HAP-1 (cell line): ENCODE measurements at regions not wholly inside any gene's neighbourhood (a gene's known extent, or its start where the extent isn't known, plus 50 kb on each side); places are given as distances from the start of the nearest gene placed in this dataset.
"Not testable (repeated sequence)": the region's sequence is repeated elsewhere in the genome, so short reads cannot be mapped to it uniquely, and the experiment has no call there.

Experiments used
- DNase-seq, 2 experiments: peaks; one replicate each; pipeline ENCODE4 v3.0.0-alpha.2; 2016 to 2020; ENCODE audit warnings: low spot score in 2 of 2
- H3K27me3 ChIP-seq: fragments of 250-450 bp; sonication (Bioruptor Pico); 2 replicates; pipeline ENCODE4 v1.5.1; 2020; ENCODE audit warnings: low read depth, mild to moderate bottlenecking, moderate library complexity
- H3K36me3 ChIP-seq: fragments of 250-450 bp; sonication (Bioruptor Pico); replicated peaks from 2 replicates; pipeline ENCODE4 v1.5.1; 2020; ENCODE audit warnings: mild to moderate bottlenecking
- H3K4me1 ChIP-seq: fragments of 250-450 bp; sonication (Bioruptor Pico); 2 replicates; pipeline ENCODE4 v1.5.1; 2020; ENCODE audit warnings: mild to moderate bottlenecking
- H3K4me3 ChIP-seq: fragments of 250-450 bp; sonication (Bioruptor Pico); 2 replicates; pipeline ENCODE4 v1.5.1; 2020; ENCODE audit warnings: mild to moderate bottlenecking, moderate library complexity
- H3K9me3 ChIP-seq: fragments of 250-450 bp; sonication (Bioruptor Pico); 2 replicates; pipeline ENCODE4 v1.5.1; 2020; ENCODE audit warnings: mild to moderate bottlenecking, moderate library complexity
- in situ Hi-C: fragments of 300-500 bp; cut with MboI; formaldehyde crosslinking; loops from 3 replicates; pipeline ENCODE4 v1.14.3; 2020; ENCODE audit warnings: low sequenced_read_pairs, inconsistent platforms, mixed read lengths

GRCh38 chr1:87426463-87427249 is 98.0 kb downstream of the LMO4 start:
- Histone ChIP-seq H3K27me3 (no peaks in the 10 kb centered on the region), H3K36me3 (no peaks in the 10 kb centered on the region), H3K9me3 (no peaks in the 10 kb centered on the region), H3K4me3 (no peak overlapping the region), H3K4me1 (peaks cover 17% of the 10 kb centered on the region)
- in situ Hi-C loops = no loop called here
- peak in 1 of 2 experiments; percentile 22 for DNase-seq

- H3K4me3 ChIP-seq = no peak overlapping the region
- H3K9me3 ChIP-seq = no peaks in the 10 kb centered on the region
- H3K27me3 ChIP-seq = no peaks in the 10 kb centered on the region; the same call in 1 of the 2 replicates
- in situ Hi-C loops = no loop called here
- no peaks in the 10 kb centered on the region for H3K36me3 ChIP-seq
- peak; percentile 41 to 91 for DNase-seq
- peaks cover 17% of the 10 kb centered on the region for H3K4me1 ChIP-seq
These were observed 99.7 kb downstream of the LMO4 start for GRCh38 chr1:87428367-87428766.

GRCh38 chr1:87428883-87429282 is 100.2 kb downstream of the LMO4 start:
- in situ Hi-C loops = no loop called here
- Histone ChIP-seq H3K4me3 (no peak overlapping the region), H3K9me3 (no peaks in the 10 kb centered on the region), H3K4me1 (peaks cover 17% of the 10 kb centered on the region), H3K27me3 (no peaks in the 10 kb centered on the region; the same call in 1 of the 2 replicates), H3K36me3 (no peaks in the 10 kb centered on the region)
- DNase-seq = peak; percentile 46 to 65

- H3K36me3 ChIP-seq = no peaks in the 10 kb centered on the region
- H3K27me3 ChIP-seq = no peaks in the 10 kb centered on the region; the same call in 1 of the 2 replicates
- DNase-seq = no peak
- peaks cover 14% of the 10 kb centered on the region for H3K4me1 ChIP-seq
- in situ Hi-C loops = no loop called here
- H3K4me3 ChIP-seq = no peak overlapping the region
- no peaks in the 10 kb centered on the region for H3K9me3 ChIP-seq
These were observed 104.0 kb downstream of the LMO4 start for GRCh38 chr1:87432685-87433084.

- DNase-seq, in situ Hi-C loops, H3K4me1 ChIP-seq, H3K27me3 ChIP-seq, H3K4me3 ChIP-seq, H3K9me3 ChIP-seq, H3K36me3 ChIP-seq: not testable (repeated sequence)
These were observed 104.4 kb downstream of the LMO4 start for GRCh38 chr1:87433101-87433500.

- H3K36me3 ChIP-seq = no peaks in the 10 kb centered on the region
- in situ Hi-C loops = no loop called here
- H3K9me3 ChIP-seq = no peaks in the 10 kb centered on the region
- H3K4me1 ChIP-seq = no peaks in the 10 kb centered on the region
- no peak for DNase-seq
- no peaks in the 10 kb centered on the region; the same call in 1 of the 2 replicates for H3K27me3 ChIP-seq
- no peak overlapping the region for H3K4me3 ChIP-seq
These were observed 106.8 kb downstream of the LMO4 start for GRCh38 chr1:87435484-87435883.

- H3K4me1 ChIP-seq, DNase-seq, H3K4me3 ChIP-seq, H3K36me3 ChIP-seq, in situ Hi-C loops, H3K9me3 ChIP-seq, H3K27me3 ChIP-seq: not testable (repeated sequence)
These were observed 107.4 kb downstream of the LMO4 start for GRCh38 chr1:87436115-87436514.

GRCh38 chr1:87436534-87436933 is 107.9 kb downstream of the LMO4 start:
- in situ Hi-C loops = no loop called here
- H3K36me3 ChIP-seq = no peaks in the 10 kb centered on the region
- no peak for DNase-seq
- no peaks in the 10 kb centered on the region; the same call in 1 of the 2 replicates for H3K27me3 ChIP-seq
- H3K4me1 ChIP-seq = no peaks in the 10 kb centered on the region
- H3K9me3 ChIP-seq = no peaks in the 10 kb centered on the region
- H3K4me3 ChIP-seq = no peak overlapping the region

GRCh38 chr1:87437663-87438295 is 109.1 kb downstream of the LMO4 start:
- no peaks in the 10 kb centered on the region for H3K9me3 ChIP-seq
- no peaks in the 10 kb centered on the region; the same call in 1 of the 2 replicates for H3K27me3 ChIP-seq
- no peaks in the 10 kb centered on the region for H3K4me1 ChIP-seq
- H3K36me3 ChIP-seq = no peaks in the 10 kb centered on the region
- in situ Hi-C loops = no loop called here
- DNase-seq = no peak
- H3K4me3 ChIP-seq = no peak overlapping the region

- no peaks in the 10 kb centered on the region for H3K27me3 ChIP-seq
- H3K4me1 ChIP-seq = peaks cover under 1% of the 10 kb centered on the region; the same call in 1 of the 2 replicates
- DNase-seq = no peak
- in situ Hi-C loops = no loop called here
- 0 out of 2 replicates have a peak, but pooled peaks cover 4% of the 10 kb centered on the region for H3K9me3 ChIP-seq
- H3K36me3 ChIP-seq = no peaks in the 10 kb centered on the region
- no peak overlapping the region for H3K4me3 ChIP-seq
These were observed 111.1 kb downstream of the LMO4 start for GRCh38 chr1:87439821-87440220.

GRCh38 chr1:87449348-87449963 is 120.8 kb downstream of the LMO4 start:
- in situ Hi-C loops = no loop called here
- Histone ChIP-seq H3K27me3 (no peaks in the 10 kb centered on the region), H3K9me3 (no peaks in the 10 kb centered on the region), H3K36me3 (no peaks in the 10 kb centered on the region), H3K4me1 (peaks cover 3% of the 10 kb centered on the region; the same call in 1 of the 2 replicates), H3K4me3 (no peak overlapping the region)
- DNase-seq = no peak

GRCh38 chr1:87450136-87450535 is 121.5 kb downstream of the LMO4 start:
- DNase-seq = no peak
- no peaks in the 10 kb centered on the region for H3K36me3 ChIP-seq
- no peaks in the 10 kb centered on the region for H3K27me3 ChIP-seq
- H3K4me3 ChIP-seq = no peak overlapping the region
- H3K9me3 ChIP-seq = no peaks in the 10 kb centered on the region
- H3K4me1 ChIP-seq = no peaks in the 10 kb centered on the region; the same call in 1 of the 2 replicates
- in situ Hi-C loops = no loop called here

GRCh38 chr1:87450615-87451209 is 122.0 kb downstream of the LMO4 start:
- no peaks in the 10 kb centered on the region for H3K36me3 ChIP-seq
- DNase-seq = no peak
- in situ Hi-C loops = no loop called here
- H3K9me3 ChIP-seq = no peaks in the 10 kb centered on the region
- H3K4me3 ChIP-seq = no peak overlapping the region
- no peaks in the 10 kb centered on the region for H3K4me1 ChIP-seq
- no peaks in the 10 kb centered on the region for H3K27me3 ChIP-seq
